IPS-18c (cell line): ENCODE measurements at regions not wholly inside any gene's neighbourhood (a gene's known extent, or its start where the extent isn't known, plus 50 kb on each side); places are given as distances from the start of the nearest gene placed in this dataset.

Source experiments
- H3K4me3 ChIP-seq: 2 replicates; pipeline ENCODE4 v1.7.0; 2013; ENCODE audit warnings: low read depth, mild to moderate bottlenecking, low read length, moderate library complexity; ENCODE audit not compliant: insufficient read depth
- H3K9me3 ChIP-seq: one replicate; pipeline ENCODE4 v1.6.1; 2013; ENCODE audit warnings: mild to moderate bottlenecking, low read length, moderate library complexity; ENCODE audit not compliant: control insufficient read depth, insufficient read depth

DNA sequence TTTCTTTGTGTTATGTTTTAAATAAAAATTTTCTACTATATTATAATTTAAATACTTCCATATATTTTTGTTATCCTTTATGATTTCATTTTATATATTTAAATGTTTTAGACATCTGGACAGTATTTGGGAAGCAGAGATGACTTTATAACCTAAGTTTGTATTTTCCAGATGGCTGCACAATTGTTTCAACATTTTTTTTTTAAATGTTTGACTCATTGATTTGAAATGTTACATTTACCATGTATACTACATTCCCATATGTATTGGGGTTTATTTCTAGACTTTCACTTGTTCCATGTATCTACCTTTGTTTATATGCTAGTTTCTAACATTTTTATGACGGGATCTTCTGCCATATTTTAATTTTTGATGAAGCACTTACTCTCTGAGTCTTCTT is 766.5 kb downstream of the METTL15 start:
- no peaks in the 10 kb centered on the region for H3K9me3 ChIP-seq

DNA sequence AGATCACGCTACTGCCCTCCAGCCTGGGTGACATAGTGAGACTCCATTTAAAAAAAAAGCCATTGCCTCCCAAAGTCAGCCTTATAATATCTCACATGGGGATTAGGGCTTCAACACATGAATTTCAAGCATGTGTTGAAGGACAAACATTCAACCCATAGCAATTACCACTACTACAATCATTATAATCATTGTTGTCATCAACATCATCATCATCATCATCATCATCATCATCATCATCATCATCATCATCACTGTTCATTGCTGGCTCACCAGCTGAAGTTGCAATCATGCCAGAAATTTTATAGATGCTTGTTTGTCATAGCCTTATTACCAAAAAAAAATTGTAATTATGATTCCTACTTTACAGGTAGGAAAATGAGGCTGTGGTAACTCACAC is 762.9 kb downstream of the METTL15 start:
- Histone ChIP-seq H3K4me3 (no peak overlapping the region), H3K9me3 (no peaks in the 10 kb centered on the region)

More for the DNA sequence above, 766.5 kb downstream of the METTL15 start:
- no peak overlapping the region for H3K4me3 ChIP-seq

DNA sequence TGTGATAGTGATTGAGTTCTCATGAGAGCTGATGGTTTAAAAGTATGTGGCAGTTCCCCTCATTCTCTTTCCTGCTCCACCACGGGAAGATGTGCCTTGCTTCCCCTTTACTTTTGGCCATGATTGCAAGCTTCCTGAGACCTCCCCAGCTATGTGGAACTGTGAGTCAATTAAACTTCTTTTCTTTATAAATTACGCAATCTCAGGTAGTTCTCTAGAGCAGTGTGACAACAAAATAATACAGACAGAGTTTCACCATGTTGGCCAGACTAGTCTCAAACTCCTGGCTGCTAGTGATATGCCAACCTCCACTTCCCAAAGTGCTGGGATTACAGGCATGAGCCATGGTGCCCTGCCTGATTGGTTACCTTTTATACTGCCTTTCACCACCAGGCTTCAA is 755.2 kb downstream of the METTL15 start:
- no peaks in the 10 kb centered on the region for H3K9me3 ChIP-seq
- H3K4me3 ChIP-seq: no peak overlapping the region

DNA sequence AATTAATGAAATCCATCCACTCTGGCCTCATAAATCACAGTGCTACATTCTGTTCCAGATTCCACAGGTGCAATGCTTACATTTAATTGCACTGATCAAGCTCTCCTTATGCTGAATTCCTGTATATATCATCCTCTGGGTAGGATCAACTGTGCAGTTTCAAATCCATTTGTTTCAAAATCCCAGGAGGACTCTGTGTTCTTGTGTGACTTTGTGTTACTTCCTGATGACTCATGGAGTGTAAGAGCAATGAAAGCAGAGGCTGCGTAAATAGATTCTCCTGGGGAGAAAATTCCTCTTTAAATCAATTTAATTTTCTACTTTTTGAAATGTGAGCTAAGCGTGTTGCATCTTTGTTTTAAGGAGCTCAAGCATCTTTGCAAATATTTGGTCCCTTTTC is 752.7 kb downstream of the METTL15 start:
- no peaks in the 10 kb centered on the region for H3K9me3 ChIP-seq
- no peak overlapping the region for H3K4me3 ChIP-seq

DNA sequence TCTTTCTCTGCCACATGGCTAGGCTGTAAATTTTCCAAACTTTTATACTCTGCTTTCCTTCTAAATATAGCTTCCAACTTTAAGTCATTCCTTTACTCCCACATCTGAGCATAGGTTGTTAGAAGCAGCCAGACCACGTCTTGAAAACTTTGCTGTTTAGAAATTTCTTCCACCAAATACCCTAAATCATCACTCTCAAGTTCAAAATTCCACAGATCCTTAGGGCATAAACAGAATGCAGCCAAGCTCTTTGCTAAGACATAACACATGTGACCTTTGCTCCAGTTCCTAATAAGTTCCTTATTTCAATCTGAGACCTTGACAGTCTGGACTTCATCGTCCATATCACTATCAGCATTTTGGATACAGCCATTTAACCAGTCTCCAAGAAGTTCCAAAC is 749.9 kb downstream of the METTL15 start:
- Histone ChIP-seq H3K4me3 (no peak overlapping the region), H3K9me3 (no peaks in the 10 kb centered on the region)

DNA sequence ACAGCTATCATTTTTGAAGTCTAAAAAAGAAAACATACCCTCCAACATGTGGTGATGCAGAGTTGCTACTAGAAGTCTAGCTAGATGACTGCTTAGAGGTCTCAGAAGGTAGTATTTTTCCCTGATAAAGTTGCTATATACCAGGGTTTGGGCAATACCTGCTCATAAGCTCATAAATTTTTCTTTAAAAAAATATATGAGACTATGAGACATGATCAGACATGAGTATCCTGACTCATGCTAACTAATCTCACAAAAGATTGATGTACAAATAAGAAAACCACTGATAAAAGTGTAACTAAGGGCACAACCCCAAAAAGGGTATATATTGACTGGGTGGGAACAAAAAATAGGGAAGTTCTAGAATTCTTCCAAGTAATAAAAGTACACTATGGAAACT is 740.9 kb downstream of the METTL15 start:
- no peak overlapping the region for H3K4me3 ChIP-seq
- H3K9me3 ChIP-seq: peaks cover 3% of the 10 kb centered on the region

DNA sequence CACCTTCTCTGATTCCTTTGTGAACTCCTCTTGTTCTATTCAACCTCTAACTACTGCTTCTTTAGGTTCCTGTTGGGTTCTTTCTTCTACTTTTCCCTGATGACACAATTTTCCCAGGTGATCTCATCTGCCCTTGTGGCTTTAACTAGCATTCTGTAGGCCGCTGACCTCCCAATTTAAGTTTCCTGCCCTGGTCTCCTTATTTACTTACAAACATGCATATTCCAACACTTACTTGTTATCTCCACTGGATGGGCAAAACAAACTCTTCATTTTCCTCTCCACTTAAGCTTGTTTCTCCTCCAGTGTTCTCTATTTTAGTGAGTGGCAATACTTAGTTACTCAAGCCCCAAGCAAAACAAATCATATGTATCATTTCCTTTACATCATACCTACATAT is 734.5 kb downstream of the METTL15 start:
- no peaks in the 10 kb centered on the region for H3K9me3 ChIP-seq

DNA sequence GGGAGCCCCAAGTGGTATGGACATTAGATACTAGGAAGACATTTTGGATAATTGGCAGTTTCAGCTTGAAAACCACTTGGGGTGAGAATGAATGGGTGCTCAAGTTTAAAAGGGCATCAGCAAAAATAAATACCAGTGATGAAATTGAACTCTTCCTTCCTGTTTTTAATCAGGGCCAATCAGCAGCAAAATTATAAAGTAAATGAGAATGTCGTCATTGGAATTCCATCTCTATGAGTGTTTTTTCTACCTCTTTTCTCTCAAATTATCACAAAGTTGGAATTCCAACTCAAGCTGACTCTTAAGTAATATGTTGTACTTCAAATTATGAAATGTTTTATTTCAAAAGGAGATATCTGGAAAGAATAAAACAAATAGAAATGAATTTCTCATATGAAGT is 730.6 kb downstream of the METTL15 start:
- Histone ChIP-seq H3K9me3 (no peaks in the 10 kb centered on the region), H3K4me3 (no peak overlapping the region)

More for the DNA sequence above, 734.5 kb downstream of the METTL15 start:
- no peak overlapping the region for H3K4me3 ChIP-seq

DNA sequence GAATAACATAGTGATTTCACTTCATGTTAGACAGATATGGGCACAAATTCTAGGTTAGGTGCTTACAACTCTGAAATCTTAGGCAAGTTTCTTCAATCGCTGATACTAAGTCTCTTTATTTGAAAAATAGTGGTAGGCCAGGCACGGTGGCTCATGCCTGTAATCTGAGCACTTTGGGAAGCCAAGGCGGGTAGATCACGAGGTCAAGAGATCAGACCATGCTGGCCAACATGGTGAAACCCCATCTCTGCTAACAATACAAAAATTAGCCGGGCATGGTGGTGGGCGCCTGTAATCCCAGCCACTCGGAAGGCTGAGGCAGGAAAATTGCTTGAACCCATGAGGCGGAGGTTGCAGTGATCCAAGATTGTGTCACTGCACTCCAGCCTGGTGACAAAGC is 729.4 kb downstream of the METTL15 start:
- Histone ChIP-seq H3K9me3 (no peaks in the 10 kb centered on the region), H3K4me3 (no peak overlapping the region)

DNA sequence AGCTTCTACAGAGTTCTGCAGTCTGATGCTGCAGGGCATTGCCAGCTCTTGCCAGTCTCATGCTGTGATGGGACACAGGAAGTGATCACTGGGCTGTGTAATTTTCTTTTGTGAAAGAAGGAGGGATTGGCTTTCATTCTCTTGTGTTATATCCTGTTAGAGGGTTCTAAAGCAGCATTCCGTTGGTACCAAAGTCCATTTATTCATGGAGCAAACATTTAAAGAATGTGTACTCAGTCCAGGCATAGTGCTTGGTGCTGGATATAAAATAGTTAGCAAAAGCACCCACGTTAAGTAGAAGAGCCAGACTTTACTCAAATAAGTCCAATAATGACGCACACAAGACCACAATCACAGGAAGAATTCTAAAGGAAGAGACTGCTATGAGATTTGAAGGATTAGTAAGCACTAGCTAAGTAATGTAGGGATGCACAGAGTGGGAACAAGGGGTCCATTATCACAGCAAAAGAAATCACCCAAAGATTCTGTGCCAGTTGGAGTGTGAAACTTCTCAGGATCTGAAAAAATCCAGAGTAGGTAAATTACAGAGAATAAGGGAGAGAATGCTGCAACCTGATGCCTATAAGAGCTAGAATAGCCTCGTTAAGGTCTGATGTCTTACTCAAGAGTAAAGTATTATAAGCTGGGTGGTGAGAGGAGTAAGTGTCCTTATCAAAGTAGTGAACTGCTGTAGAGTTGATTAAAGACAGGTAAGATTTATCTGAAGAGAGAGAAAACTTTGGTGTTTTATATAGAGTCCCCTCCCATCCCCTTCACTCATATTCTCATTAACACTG is 728.3 kb downstream of the METTL15 start:
- Histone ChIP-seq H3K9me3 (no peaks in the 10 kb centered on the region), H3K4me3 (no peak overlapping the region)

DNA sequence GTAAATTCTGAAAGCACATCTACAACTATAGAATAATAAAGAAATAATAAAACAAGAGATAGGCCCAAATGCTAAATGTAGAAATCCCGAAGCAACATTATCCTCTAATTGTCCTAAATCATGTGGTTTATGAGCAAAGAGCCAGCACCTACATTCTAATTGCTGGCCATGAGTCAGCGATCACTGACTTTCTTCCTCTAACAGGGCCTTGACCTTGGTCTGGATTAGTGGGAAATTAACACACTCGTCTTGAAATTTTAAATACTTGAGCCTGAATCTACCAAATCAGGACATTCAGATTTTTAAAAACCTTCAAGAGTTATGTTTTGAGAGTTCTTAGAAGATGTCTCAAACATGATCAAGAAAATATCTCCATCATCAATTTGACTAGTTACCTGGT is 727.6 kb downstream of the METTL15 start:
- no peak overlapping the region for H3K4me3 ChIP-seq

DNA sequence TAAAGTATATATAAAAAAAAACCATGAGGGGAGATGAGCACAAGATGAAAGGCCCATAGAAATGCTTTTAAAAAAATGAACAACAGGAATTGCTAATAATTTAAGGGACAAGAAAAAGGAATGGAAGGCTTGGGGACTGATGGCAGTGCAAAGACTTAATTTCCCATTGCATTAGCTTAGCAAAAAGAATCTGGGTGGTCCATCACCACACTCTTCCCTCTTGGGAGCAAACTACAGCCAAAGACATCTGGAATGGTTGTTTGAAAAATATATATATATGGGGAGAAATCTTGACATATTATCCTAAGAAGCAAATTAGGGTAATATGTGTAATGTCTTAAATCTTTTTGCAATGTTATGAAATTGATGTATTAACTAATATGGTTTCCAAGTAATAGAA is 727.1 kb downstream of the METTL15 start:
- Histone ChIP-seq H3K4me3 (no peak overlapping the region), H3K9me3 (no peaks in the 10 kb centered on the region)

More for the DNA sequence above, 727.6 kb downstream of the METTL15 start:
- H3K9me3 ChIP-seq: no peaks in the 10 kb centered on the region

DNA sequence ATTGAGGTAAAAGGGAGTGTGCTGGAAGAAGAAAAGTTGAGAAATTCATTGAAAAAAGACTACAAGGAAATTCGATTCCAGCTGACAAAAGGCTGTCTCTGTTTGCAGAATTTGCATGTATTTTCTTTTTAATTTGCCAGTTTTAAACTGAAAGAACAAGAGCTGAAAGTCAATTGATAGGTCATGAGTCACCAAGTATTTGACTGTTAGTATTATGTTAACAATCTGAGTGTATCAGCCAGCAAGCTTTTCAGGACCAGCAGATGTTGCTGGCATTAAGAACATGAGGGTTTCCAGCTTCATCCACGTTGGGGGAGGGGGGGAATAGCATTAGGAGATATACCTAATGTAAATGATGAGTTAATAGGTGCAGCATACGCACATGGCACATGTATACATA is 726.7 kb downstream of the METTL15 start:
- no peaks in the 10 kb centered on the region for H3K9me3 ChIP-seq
- no peak overlapping the region for H3K4me3 ChIP-seq

DNA sequence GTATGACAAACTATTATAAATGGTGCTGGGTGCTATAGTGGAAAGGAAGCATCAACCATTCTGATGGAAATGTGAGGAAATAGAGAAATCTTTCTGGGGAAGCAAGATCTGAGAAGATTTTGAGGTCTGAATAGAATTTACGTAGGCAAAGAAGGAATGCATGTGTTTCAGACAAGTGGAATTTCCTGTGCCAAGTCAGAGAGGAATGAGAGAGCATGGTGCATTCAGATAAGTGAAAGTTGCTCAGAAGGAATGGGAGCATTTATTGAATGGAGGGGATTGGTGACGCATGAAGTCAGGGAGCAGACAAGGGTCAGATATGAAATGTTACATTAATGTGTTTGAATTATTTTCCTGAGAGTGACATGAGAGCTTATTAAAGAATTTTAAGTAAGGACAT is 725.5 kb downstream of the METTL15 start:
- Histone ChIP-seq H3K9me3 (no peaks in the 10 kb centered on the region), H3K4me3 (no peak overlapping the region)

DNA sequence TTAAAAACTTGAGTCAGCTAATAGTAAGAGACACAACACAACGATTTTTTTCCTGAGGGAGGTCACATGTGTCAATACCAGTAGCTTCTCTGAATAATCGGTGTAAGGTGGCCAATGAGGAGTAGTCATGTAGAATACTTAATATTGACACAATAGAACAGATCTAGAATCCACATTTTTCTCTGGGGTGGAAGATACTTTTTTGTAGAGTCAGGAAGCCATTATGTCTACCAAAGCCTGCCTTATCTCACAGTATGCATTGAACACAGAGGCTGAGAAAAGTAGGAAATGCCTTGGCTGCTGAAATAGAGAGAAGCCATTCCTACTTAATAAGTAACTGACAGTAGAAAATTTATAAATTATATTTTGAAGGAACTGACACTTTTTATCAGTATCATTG is 725.0 kb downstream of the METTL15 start:
- Histone ChIP-seq H3K4me3 (no peak overlapping the region), H3K9me3 (no peaks in the 10 kb centered on the region)

DNA sequence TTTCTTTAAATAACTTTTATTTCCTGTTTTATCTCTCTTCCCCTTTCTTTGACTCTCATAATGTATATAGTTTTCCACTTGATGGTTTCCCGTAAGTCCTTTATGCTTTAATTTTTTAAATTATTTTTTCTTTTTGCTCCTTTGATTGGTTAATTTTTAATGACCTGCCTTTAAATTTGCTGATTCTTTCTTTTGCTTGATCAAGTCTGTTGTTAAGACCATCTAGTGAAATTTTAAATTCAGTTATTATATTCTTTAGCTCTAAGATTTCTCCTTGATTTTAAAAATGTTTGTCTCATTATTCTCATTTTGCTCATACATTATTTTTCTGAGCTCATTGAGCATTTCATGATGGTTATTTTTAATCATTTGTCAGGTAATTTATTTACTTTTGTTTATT is 718.6 kb downstream of the METTL15 start:
- Histone ChIP-seq H3K4me3 (no peak overlapping the region), H3K9me3 (no peaks in the 10 kb centered on the region)

DNA sequence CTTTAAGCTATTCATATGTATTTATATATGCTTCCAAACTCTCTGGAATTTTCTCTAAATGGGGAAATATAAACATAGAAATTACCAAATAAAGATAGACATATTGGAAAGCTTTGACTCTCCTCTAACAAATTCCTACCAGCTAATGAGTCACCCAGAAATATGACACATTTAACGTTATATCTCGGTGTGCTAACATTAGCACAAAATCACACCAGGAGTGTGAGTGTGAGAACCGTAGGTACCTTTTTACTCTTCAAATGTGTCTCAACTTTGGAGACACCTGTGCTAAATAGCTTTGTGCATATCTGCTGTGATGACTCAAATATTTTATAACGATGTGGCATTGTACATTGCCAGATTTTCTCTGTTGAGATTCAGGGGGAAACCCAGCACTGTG is 714.4 kb downstream of the METTL15 start:
- H3K9me3 ChIP-seq: no peaks in the 10 kb centered on the region
- no peak overlapping the region for H3K4me3 ChIP-seq

DNA sequence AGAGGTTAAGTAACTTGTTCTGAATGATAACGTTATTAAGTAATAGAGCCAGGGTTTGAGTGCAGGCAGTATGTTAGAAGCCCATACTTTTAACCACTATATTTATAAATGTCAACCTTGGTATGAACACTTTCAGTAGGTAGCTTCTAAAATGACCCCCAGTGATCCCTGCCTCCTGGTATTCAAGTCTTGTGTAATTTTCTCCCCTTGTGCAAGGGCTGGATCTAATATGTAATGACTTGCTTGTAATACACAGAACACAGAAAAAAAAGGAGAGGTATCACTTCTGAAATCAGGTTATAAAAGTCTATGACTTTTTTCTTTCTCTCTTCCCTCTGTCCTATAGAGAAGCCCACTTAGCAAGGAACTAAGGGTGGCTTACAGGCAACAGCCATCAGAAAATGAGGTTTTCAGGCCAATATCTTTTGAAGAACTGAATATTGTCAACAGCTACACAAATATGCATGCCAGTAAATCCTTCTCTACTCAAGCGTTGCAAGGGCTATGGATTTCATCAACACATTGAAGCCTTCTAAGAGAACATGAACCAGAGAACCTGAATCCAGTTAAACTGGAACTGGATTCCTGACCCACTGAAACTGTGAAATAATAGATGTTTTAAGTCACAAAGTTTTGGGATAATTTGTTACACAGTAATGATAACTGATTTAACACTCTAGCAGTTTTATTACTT is 712.3 kb downstream of the METTL15 start:
- Histone ChIP-seq H3K4me3 (no peak overlapping the region), H3K9me3 (no peaks in the 10 kb centered on the region)
